Astrocyte (in vitro differentiated cells and primary cell): ENCODE measurements at regions not wholly inside any gene's neighbourhood (a gene's known extent, or its start where the extent isn't known, plus 50 kb on each side); places are given as distances from the start of the nearest gene placed in this dataset.

ENCODE experiments used
- DNase-seq: peaks from one replicate; pipeline ENCODE4 v3.0.0-alpha.2; 2010; ENCODE audit warnings: low read depth
- FAIRE-seq: peaks from 2 replicates; lab custom pipeline; 2011; peaks lifted over from hg19 to GRCh38; lab: Jason Lieb, UNC
- H2AFZ ChIP-seq: 2 replicates; pipeline ENCODE4 v1.6.0; 2012; ENCODE audit warnings: low read depth, low read length, inconsistent platforms
- H3K27ac ChIP-seq: 2 replicates; pipeline ENCODE4 v1.5.1; 2011; ENCODE audit warnings: low read depth, low read length, inconsistent platforms
- H3K27me3 ChIP-seq: 2 replicates; pipeline ENCODE4 v1.6.0; 2011; ENCODE audit warnings: low read length, inconsistent platforms; ENCODE audit not compliant: insufficient read depth
- H3K36me3 ChIP-seq: 2 replicates; pipeline ENCODE4 v1.5.1; 2011; ENCODE audit warnings: low read length, inconsistent platforms; ENCODE audit not compliant: insufficient read depth
- H3K4me1 ChIP-seq: 2 replicates; pipeline ENCODE4 v1.5.1; 2011; ENCODE audit warnings: low read length, inconsistent platforms; ENCODE audit not compliant: insufficient read depth
- H3K4me2 ChIP-seq: 2 replicates; pipeline ENCODE4 v1.6.0; 2012; ENCODE audit warnings: low read length, inconsistent platforms
- H3K4me3 ChIP-seq: 2 replicates; pipeline ENCODE4 v1.5.1; 2011; ENCODE audit warnings: low read depth, mild to moderate bottlenecking, low read length, inconsistent platforms; ENCODE audit not compliant: insufficient read depth
- H3K79me2 ChIP-seq: 2 replicates; pipeline ENCODE4 v1.6.0; 2012; ENCODE audit warnings: mild to moderate bottlenecking, low read length, inconsistent platforms; ENCODE audit not compliant: insufficient read depth
- H3K9ac ChIP-seq: 2 replicates; pipeline ENCODE4 v1.6.0; 2012; ENCODE audit warnings: mild to moderate bottlenecking, low read length, inconsistent platforms
- H3K9me3 ChIP-seq: 2 replicates; pipeline ENCODE4 v1.5.1; 2012; ENCODE audit warnings: low read depth, mild to moderate bottlenecking, low read length, inconsistent platforms; ENCODE audit not compliant: insufficient read depth
- H4K20me1 ChIP-seq: 2 replicates; pipeline ENCODE4 v1.6.0; 2012; ENCODE audit warnings: low read length, inconsistent platforms; ENCODE audit not compliant: insufficient read depth
- H3K27ac Mint-ChIP-seq: one replicate; pipeline ENCODE4 v1.8.0; 2021; ENCODE audit warnings: mild to moderate bottlenecking, mixed read lengths; ENCODE audit not compliant: unreplicated experiment
- H3K27me3 Mint-ChIP-seq: one replicate; pipeline ENCODE4 v1.8.0; 2021; ENCODE audit warnings: low read depth, mixed read lengths; ENCODE audit not compliant: unreplicated experiment
- H3K36me3 Mint-ChIP-seq: one replicate; pipeline ENCODE4 v1.8.0; 2021; ENCODE audit warnings: low read depth, mixed read lengths; ENCODE audit not compliant: unreplicated experiment
- H3K4me1 Mint-ChIP-seq: one replicate; pipeline ENCODE4 v1.8.0; 2021; ENCODE audit warnings: low read depth, mixed read lengths; ENCODE audit not compliant: unreplicated experiment
- H3K4me3 Mint-ChIP-seq: one replicate; pipeline ENCODE4 v1.8.0; 2021; ENCODE audit warnings: mild to moderate bottlenecking, moderate library complexity, mixed read lengths; ENCODE audit not compliant: unreplicated experiment
- H3K9me3 Mint-ChIP-seq: one replicate; pipeline ENCODE4 v1.8.0; 2021; ENCODE audit warnings: mild to moderate bottlenecking, mixed read lengths; ENCODE audit not compliant: unreplicated experiment
- EZH2 ChIP-seq: IDR thresholded peaks from 2 replicates; pipeline ENCODE4 v1.6.1; 2012; ENCODE audit warnings: mild to moderate bottlenecking, low read length, inconsistent platforms; ENCODE audit not compliant: insufficient read depth
- TF ChIP-seq, protein P1 (sequence below): IDR thresholded peaks from 2 replicates; pipeline ENCODE4 v1.5.1; 2011; ENCODE audit warnings: low read depth, mild to moderate bottlenecking, inconsistent platforms, low read length, moderate library complexity; ENCODE audit not compliant: insufficient read depth

- H4K20me1 ChIP-seq, result no peaks in the 10 kb centered on the region
- no peaks in the 10 kb centered on the region for H3K79me2 ChIP-seq
- H3K27ac ChIP-seq, result no peak overlapping the region
- Mint-ChIP-seq H3K4me3 (no peak overlapping the region), H3K4me1 (peaks cover 3% of the 10 kb centered on the region), H3K27me3 (no peaks in the 10 kb centered on the region), H3K9me3 (no peaks in the 10 kb centered on the region), H3K27ac (no peak overlapping the region), H3K36me3 (no peaks in the 10 kb centered on the region)
- no peak overlapping the region for H3K4me2 ChIP-seq
- H3K9ac ChIP-seq, result no peak overlapping the region
- no peak overlapping the region for H3K4me3 ChIP-seq
- no peaks in the 10 kb centered on the region for H3K27me3 ChIP-seq
- H3K4me1 ChIP-seq, result no peaks in the 10 kb centered on the region
- no peaks in the 10 kb centered on the region for H3K36me3 ChIP-seq
- no peak for DNase-seq
- no peaks in the 10 kb centered on the region for H3K9me3 ChIP-seq
- H2AFZ ChIP-seq, result no peak overlapping the region
- TF ChIP-seq, protein P1, sequence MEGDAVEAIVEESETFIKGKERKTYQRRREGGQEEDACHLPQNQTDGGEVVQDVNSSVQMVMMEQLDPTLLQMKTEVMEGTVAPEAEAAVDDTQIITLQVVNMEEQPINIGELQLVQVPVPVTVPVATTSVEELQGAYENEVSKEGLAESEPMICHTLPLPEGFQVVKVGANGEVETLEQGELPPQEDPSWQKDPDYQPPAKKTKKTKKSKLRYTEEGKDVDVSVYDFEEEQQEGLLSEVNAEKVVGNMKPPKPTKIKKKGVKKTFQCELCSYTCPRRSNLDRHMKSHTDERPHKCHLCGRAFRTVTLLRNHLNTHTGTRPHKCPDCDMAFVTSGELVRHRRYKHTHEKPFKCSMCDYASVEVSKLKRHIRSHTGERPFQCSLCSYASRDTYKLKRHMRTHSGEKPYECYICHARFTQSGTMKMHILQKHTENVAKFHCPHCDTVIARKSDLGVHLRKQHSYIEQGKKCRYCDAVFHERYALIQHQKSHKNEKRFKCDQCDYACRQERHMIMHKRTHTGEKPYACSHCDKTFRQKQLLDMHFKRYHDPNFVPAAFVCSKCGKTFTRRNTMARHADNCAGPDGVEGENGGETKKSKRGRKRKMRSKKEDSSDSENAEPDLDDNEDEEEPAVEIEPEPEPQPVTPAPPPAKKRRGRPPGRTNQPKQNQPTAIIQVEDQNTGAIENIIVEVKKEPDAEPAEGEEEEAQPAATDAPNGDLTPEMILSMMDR, result no peak
- TF ChIP-seq EZH2, result no peak
- no peak for FAIRE-seq
These were observed 154.0 kb downstream of the ETV1 start for GRCh38 chr7:13835442-13835841.

DNA sequence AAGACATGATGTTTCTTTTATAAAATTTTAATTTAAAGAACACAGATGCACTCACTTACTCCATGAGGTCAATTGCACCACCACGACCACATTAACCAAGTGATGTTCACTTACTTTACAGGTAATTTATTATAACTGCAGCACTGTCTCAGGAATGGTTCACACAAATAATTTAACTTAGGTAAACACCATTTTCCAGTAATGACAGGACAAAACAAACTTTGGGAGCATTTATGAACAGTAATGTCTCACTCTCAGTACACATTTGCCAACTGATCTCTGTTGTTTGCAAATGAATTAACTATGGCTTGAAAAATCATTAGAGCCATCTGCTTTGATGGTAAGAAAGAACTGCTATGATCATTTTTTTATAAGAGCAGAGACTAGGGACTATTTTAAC lies 150.4 kb downstream of the ETV1 start:
- FAIRE-seq, result peak; percentile 17
- no peaks in the 10 kb centered on the region for H4K20me1 ChIP-seq
- H3K36me3 ChIP-seq, result no peaks in the 10 kb centered on the region

More for the DNA sequence above, 150.4 kb downstream of the ETV1 start:
- Mint-ChIP-seq H3K4me3 (no peak overlapping the region), H3K36me3 (no peaks in the 10 kb centered on the region), H3K27me3 (no peaks in the 10 kb centered on the region), H3K4me1 (peaks cover 2% of the 10 kb centered on the region), H3K27ac (no peak overlapping the region), H3K9me3 (no peaks in the 10 kb centered on the region)
- H3K27ac ChIP-seq, result no peak overlapping the region
- no peak overlapping the region for H2AFZ ChIP-seq
- no peak overlapping the region for H3K4me2 ChIP-seq
- DNase-seq, result no peak
- H3K9ac ChIP-seq, result no peak overlapping the region
- H3K4me1 ChIP-seq, result no peaks in the 10 kb centered on the region
- H3K79me2 ChIP-seq, result no peaks in the 10 kb centered on the region
- H3K4me3 ChIP-seq, result no peak overlapping the region
- TF ChIP-seq, protein P1, result no peak
- no peak for TF ChIP-seq EZH2
- no peaks in the 10 kb centered on the region for H3K27me3 ChIP-seq
- no peaks in the 10 kb centered on the region for H3K9me3 ChIP-seq
